Transverse colon (tissue), 4 donors: ENCODE measurements at regions not wholly inside any gene's neighbourhood (a gene's known extent, or its start where the extent isn't known, plus 50 kb on each side); places are given as distances from the start of the nearest gene placed in this dataset.

Source experiments
- POLR2A ChIP-seq: fragments of 450-650 bp; IDR thresholded peaks from one replicate; pipeline ENCODE4 v1.6.1; 2016; ENCODE audit warnings: antibody characterized with exemption, mild to moderate bottlenecking, moderate library complexity
- POLR2AphosphoS5 ChIP-seq, 3 donors: sonication (generic); formaldehyde crosslinking; IDR thresholded peaks; one replicate each; pipeline ENCODE4 v1.6.1; 2016; ENCODE audit warnings: antibody characterized with exemption in 3 of 3
- TF ChIP-seq, protein P1 (sequence below), 5 experiments: fragments of 200-600 bp in 3 of 5; fragments of 450-650 bp in 2 of 5; sonication (generic) in 3 of 5; IDR thresholded peaks; 1 replicate in 2 of 5; 2 replicates in 3 of 5; pipeline ENCODE4 v1.5.1; 2016 to 2017; ENCODE audit warnings: antibody characterized with exemption in 5 of 5, inconsistent platforms in 3 of 5, mild to moderate bottlenecking in 2 of 5, moderate library complexity in 1 of 5

DNA sequence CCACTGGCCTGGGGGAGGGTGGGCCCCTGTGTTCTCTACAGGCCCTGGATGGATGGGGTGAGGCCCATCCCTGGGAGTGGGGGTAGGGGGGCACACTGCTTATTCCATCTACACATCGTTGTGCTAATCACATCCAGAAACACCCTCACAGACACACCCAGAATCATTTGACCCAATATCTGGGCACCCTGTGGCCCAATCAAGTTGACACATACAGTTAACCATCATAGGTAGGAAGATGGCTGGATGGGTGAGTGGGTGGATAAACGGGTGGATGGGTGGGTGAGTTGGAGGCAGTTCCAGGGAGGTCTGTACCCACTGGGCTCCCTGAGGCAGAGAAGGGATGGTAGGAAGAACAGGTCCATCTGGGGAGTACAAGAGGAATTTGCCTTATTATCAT lies 81.3 kb upstream of the LINC01488 start:
- TF ChIP-seq, protein P1, sequence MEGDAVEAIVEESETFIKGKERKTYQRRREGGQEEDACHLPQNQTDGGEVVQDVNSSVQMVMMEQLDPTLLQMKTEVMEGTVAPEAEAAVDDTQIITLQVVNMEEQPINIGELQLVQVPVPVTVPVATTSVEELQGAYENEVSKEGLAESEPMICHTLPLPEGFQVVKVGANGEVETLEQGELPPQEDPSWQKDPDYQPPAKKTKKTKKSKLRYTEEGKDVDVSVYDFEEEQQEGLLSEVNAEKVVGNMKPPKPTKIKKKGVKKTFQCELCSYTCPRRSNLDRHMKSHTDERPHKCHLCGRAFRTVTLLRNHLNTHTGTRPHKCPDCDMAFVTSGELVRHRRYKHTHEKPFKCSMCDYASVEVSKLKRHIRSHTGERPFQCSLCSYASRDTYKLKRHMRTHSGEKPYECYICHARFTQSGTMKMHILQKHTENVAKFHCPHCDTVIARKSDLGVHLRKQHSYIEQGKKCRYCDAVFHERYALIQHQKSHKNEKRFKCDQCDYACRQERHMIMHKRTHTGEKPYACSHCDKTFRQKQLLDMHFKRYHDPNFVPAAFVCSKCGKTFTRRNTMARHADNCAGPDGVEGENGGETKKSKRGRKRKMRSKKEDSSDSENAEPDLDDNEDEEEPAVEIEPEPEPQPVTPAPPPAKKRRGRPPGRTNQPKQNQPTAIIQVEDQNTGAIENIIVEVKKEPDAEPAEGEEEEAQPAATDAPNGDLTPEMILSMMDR (IDR thresholded peaks at IDR 0.05), result no peak
- TF ChIP-seq POLR2A (no peak), POLR2AphosphoS5 (IDR thresholded peaks at IDR 0.05) (no peak)
